Liver (tissue), 3 donors: ENCODE measurements at regions not wholly inside any gene's neighbourhood (a gene's known extent, or its start where the extent isn't known, plus 50 kb on each side); places are given as distances from the start of the nearest gene placed in this dataset.
"Not testable (repeated sequence)": the region's sequence is repeated elsewhere in the genome, so short reads cannot be mapped to it uniquely, and the experiment has no call there.

Source experiments
- FOXA1 ChIP-seq: IDR thresholded peaks from 2 replicates; pipeline ENCODE4 v1.6.1; 2016; ENCODE audit warnings: antibody characterized with exemption
- GABPA ChIP-seq, 2 donors: IDR thresholded peaks in 1 of 2; conservative IDR thresholded peaks in 1 of 2; 2 replicates each; pipeline ENCODE4 v1.6.1; 2016; ENCODE audit warnings: antibody characterized with exemption in 2 of 2, mild to moderate bottlenecking in 1 of 2, moderate library complexity in 1 of 2
- JUND ChIP-seq, 2 donors: IDR thresholded peaks; 2 replicates each; pipeline ENCODE4 v1.6.1; 2016; ENCODE audit warnings: antibody characterized with exemption in 2 of 2
- RAD21 ChIP-seq, 2 donors: IDR thresholded peaks; 2 replicates each; pipeline ENCODE4 v1.6.1; 2016; ENCODE audit warnings: antibody characterized with exemption in 2 of 2, mild to moderate bottlenecking in 2 of 2
- RXRA ChIP-seq, 2 donors: IDR thresholded peaks; 2 replicates each; pipeline ENCODE4 v1.6.1; 2017 to 2018; ENCODE audit warnings: antibody characterized with exemption in 2 of 2, mild to moderate bottlenecking in 1 of 2
- SP1 ChIP-seq: IDR thresholded peaks from 2 replicates; pipeline ENCODE4 v1.6.1; 2018; ENCODE audit warnings: antibody characterized with exemption, mild to moderate bottlenecking
- TAF1 ChIP-seq: conservative IDR thresholded peaks from 2 replicates; pipeline ENCODE4 v1.6.1; 2016; ENCODE audit warnings: antibody characterized with exemption, mild to moderate bottlenecking
- YY1 ChIP-seq: IDR thresholded peaks from 2 replicates; pipeline ENCODE4 v1.6.1; 2016; ENCODE audit warnings: antibody characterized with exemption, mild to moderate bottlenecking
- TF ChIP-seq, protein P1 (sequence below): fragments of 150-350 bp; IDR thresholded peaks from 2 replicates; pipeline ENCODE4 v1.5.1; 2017; ENCODE audit warnings: improper control_type of control experiment, low read depth, low read length; ENCODE audit not compliant: missing input control
- TF ChIP-seq, protein P2 (sequence below): IDR thresholded peaks from 2 replicates; pipeline ENCODE4 v1.6.1; 2016; ENCODE audit warnings: antibody characterized with exemption, mild to moderate bottlenecking
- TF ChIP-seq, protein P3 (sequence below): IDR thresholded peaks from 2 replicates; pipeline ENCODE4 v1.6.1; 2016; ENCODE audit warnings: antibody characterized with exemption
- TF ChIP-seq, protein P4 (sequence below): IDR thresholded peaks from 2 replicates; pipeline ENCODE4 v1.6.1; 2016; ENCODE audit warnings: antibody characterized with exemption
- TF ChIP-seq, protein P5 (sequence below): IDR thresholded peaks from 2 replicates; pipeline ENCODE4 v1.6.1; 2016; ENCODE audit warnings: antibody characterized with exemption
- donor health status: healthy.
- donor health status: healthy.

DNA sequence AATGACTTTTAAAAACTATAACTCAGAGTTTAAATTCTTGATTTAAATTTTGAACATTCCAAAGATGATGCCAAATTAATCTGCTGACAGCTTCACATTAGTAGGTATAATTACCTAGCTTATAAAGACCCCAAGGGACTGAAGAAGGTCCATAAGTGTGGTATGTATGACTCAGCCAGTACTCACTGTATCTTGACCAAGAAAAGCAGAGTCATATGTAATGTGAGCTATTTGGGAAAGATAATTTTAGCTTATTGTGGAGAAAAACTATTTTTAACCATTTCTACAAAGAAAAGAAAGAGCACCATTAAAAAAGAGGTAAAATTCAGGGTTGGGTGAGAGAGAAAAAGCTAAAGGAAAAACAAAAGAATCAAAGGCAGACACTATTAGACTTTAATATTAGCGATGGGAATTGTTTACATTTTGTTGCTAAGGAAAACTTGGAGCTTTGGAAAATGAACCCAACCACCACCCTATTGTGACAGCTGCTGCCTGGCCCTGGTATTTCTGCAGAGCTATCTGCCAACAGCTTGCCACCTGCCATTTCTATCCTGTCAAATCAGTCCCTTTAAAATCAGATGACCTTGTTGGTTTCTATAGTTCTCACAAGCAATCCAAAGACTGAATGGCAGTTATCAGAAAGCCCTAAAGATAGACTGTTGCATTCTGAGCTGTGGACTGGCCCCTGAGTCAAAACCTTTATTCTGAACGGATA is 697.7 kb downstream of the CDY1 start:
- not testable (repeated sequence) for TF ChIP-seq YY1; RAD21 (IDR thresholded peaks at IDR 0.05); FOXA1; TAF1; GABPA (IDR thresholded peaks at IDR 0.05 in 1 of 2, conservative IDR thresholded peaks at IDR 0.05 in 1 of 2); RXRA (IDR thresholded peaks at IDR 0.05); JUND (IDR thresholded peaks at IDR 0.05); SP1
- TF ChIP-seq, protein P1, sequence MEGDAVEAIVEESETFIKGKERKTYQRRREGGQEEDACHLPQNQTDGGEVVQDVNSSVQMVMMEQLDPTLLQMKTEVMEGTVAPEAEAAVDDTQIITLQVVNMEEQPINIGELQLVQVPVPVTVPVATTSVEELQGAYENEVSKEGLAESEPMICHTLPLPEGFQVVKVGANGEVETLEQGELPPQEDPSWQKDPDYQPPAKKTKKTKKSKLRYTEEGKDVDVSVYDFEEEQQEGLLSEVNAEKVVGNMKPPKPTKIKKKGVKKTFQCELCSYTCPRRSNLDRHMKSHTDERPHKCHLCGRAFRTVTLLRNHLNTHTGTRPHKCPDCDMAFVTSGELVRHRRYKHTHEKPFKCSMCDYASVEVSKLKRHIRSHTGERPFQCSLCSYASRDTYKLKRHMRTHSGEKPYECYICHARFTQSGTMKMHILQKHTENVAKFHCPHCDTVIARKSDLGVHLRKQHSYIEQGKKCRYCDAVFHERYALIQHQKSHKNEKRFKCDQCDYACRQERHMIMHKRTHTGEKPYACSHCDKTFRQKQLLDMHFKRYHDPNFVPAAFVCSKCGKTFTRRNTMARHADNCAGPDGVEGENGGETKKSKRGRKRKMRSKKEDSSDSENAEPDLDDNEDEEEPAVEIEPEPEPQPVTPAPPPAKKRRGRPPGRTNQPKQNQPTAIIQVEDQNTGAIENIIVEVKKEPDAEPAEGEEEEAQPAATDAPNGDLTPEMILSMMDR: not testable (repeated sequence)
- TF ChIP-seq, protein P2, sequence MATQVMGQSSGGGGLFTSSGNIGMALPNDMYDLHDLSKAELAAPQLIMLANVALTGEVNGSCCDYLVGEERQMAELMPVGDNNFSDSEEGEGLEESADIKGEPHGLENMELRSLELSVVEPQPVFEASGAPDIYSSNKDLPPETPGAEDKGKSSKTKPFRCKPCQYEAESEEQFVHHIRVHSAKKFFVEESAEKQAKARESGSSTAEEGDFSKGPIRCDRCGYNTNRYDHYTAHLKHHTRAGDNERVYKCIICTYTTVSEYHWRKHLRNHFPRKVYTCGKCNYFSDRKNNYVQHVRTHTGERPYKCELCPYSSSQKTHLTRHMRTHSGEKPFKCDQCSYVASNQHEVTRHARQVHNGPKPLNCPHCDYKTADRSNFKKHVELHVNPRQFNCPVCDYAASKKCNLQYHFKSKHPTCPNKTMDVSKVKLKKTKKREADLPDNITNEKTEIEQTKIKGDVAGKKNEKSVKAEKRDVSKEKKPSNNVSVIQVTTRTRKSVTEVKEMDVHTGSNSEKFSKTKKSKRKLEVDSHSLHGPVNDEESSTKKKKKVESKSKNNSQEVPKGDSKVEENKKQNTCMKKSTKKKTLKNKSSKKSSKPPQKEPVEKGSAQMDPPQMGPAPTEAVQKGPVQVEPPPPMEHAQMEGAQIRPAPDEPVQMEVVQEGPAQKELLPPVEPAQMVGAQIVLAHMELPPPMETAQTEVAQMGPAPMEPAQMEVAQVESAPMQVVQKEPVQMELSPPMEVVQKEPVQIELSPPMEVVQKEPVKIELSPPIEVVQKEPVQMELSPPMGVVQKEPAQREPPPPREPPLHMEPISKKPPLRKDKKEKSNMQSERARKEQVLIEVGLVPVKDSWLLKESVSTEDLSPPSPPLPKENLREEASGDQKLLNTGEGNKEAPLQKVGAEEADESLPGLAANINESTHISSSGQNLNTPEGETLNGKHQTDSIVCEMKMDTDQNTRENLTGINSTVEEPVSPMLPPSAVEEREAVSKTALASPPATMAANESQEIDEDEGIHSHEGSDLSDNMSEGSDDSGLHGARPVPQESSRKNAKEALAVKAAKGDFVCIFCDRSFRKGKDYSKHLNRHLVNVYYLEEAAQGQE: not testable (repeated sequence)
- TF ChIP-seq, protein P3, sequence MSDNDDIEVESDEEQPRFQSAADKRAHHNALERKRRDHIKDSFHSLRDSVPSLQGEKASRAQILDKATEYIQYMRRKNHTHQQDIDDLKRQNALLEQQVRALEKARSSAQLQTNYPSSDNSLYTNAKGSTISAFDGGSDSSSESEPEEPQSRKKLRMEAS: not testable (repeated sequence)
- TF ChIP-seq, protein P4, sequence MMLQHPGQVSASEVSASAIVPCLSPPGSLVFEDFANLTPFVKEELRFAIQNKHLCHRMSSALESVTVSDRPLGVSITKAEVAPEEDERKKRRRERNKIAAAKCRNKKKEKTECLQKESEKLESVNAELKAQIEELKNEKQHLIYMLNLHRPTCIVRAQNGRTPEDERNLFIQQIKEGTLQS: not testable (repeated sequence)
- TF ChIP-seq, protein P5, sequence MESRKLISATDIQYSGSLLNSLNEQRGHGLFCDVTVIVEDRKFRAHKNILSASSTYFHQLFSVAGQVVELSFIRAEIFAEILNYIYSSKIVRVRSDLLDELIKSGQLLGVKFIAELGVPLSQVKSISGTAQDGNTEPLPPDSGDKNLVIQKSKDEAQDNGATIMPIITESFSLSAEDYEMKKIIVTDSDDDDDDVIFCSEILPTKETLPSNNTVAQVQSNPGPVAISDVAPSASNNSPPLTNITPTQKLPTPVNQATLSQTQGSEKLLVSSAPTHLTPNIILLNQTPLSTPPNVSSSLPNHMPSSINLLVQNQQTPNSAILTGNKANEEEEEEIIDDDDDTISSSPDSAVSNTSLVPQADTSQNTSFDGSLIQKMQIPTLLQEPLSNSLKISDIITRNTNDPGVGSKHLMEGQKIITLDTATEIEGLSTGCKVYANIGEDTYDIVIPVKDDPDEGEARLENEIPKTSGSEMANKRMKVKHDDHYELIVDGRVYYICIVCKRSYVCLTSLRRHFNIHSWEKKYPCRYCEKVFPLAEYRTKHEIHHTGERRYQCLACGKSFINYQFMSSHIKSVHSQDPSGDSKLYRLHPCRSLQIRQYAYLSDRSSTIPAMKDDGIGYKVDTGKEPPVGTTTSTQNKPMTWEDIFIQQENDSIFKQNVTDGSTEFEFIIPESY: not testable (repeated sequence)
